ENCODE measurements at regions not wholly inside any gene's neighbourhood (a gene's known extent, or its start where the extent isn't known, plus 50 kb on each side); places are given as distances from the start of the nearest gene placed in this dataset.
A peak's percentile ranks its signal among the peaks of the same experiment; 100 is the strongest.

- intact Hi-C loops (cut with DNase I) = no loop called here
- Histone ChIP-seq H3K9me3 (no peaks in the 10 kb centered on the region), H3K4me3 (no peak overlapping the region), H3K27me3 (no peaks in the 10 kb centered on the region), H3K4me1 (peaks cover 4 to 13% (median 9%) of the 10 kb centered on the region in 3 donors), H3K27ac (no peak overlapping the region), H3K36me3 (no peaks in the 10 kb centered on the region)
- ATAC-seq = no peak
- DNase-seq = no peak
- no peak for TF ChIP-seq CTCF (IDR thresholded peaks at IDR 0.05)
- no peak for FAIRE-seq
- 97 to 100% methylated on average over 1 of the region's 1 CpG for WGBS, 2 donors
These were observed 65.7 kb upstream of the AMOTL1 start for GRCh38 chr11:94702481-94702880.

GRCh38 chr11:94705419-94705818 lies 62.7 kb upstream of the AMOTL1 start:
- TF ChIP-seq CTCF (IDR thresholded peaks at IDR 0.05) = no peak
- Histone ChIP-seq H3K27ac (peak overlapping the region; percentile 51 to 59 (median 56)), H3K4me3 (no peak overlapping the region), H3K36me3 (no peaks in the 10 kb centered on the region), H3K27me3 (no peaks in the 10 kb centered on the region), H3K9me3 (no peaks in the 10 kb centered on the region), H3K4me1 (peaks cover 8 to 13% (median 10%) of the 10 kb centered on the region in 3 donors)
- no peak for FAIRE-seq
- intact Hi-C loops (cut with DNase I) = no loop called here
- ATAC-seq = peak; percentile 92 to 99 (median 96)
- DNase-seq = peak; percentile 58 to 92 (median 81)

- H3K36me3 ChIP-seq = no peaks in the 10 kb centered on the region
- peak overlapping the region; percentile 51 to 59 (median 56) for H3K27ac ChIP-seq
- ATAC-seq = peak; percentile 19 to 58 (median 34)
- H3K27me3 ChIP-seq = no peaks in the 10 kb centered on the region
- peaks cover 8 to 13% (median 10%) of the 10 kb centered on the region in 3 donors for H3K4me1 ChIP-seq
- intact Hi-C loops (cut with DNase I) = no loop called here
- TF ChIP-seq CTCF (IDR thresholded peaks at IDR 0.05) = no peak
- no peak for FAIRE-seq
- no peak overlapping the region for H3K4me3 ChIP-seq
- 60 to 64% methylated on average over 6 of the region's 6 CpGs for WGBS, 2 donors
- no peaks in the 10 kb centered on the region for H3K9me3 ChIP-seq
- no peak for DNase-seq
These were observed 62.1 kb upstream of the AMOTL1 start for GRCh38 chr11:94705891-94706615.

GRCh38 chr11:94708176-94708575 lies 60.0 kb upstream of the AMOTL1 start:
- Histone ChIP-seq H3K4me3 (no peak overlapping the region), H3K9me3 (no peaks in the 10 kb centered on the region), H3K36me3 (no peaks in the 10 kb centered on the region), H3K27me3 (no peaks in the 10 kb centered on the region), H3K27ac (no peak overlapping the region), H3K4me1 (peaks cover 8 to 13% (median 10%) of the 10 kb centered on the region in 3 donors)
- FAIRE-seq = no peak
- DNase-seq = no peak
- intact Hi-C loops (cut with DNase I) = no loop called here
- 96 to 98% methylated on average over 4 of the region's 4 CpGs for WGBS, 2 donors
- ATAC-seq = no peak
- TF ChIP-seq CTCF (IDR thresholded peaks at IDR 0.05) = no peak

- no peak overlapping the region for H3K27ac ChIP-seq
These were observed 59.5 kb upstream of the AMOTL1 start for GRCh38 chr11:94708642-94709041.

More at GRCh38 chr11:94708642-94709041, 59.5 kb upstream of the AMOTL1 start:
- no peak for TF ChIP-seq CTCF (IDR thresholded peaks at IDR 0.05)
- Histone ChIP-seq H3K4me3 (no peak overlapping the region), H3K27me3 (no peaks in the 10 kb centered on the region), H3K4me1 (peaks cover 8 to 13% (median 10%) of the 10 kb centered on the region in 3 donors), H3K9me3 (no peaks in the 10 kb centered on the region), H3K36me3 (no peaks in the 10 kb centered on the region)
- FAIRE-seq (no peak), DNase-seq (no peak), ATAC-seq (peak in 3 of 4 donors; percentile 24 to 37 (median 32))
- intact Hi-C loops (cut with DNase I) = no loop called here
- WGBS, 2 donors = 24 to 35% methylated on average over 4 of the region's 4 CpGs

All from pancreas (tissue), 10 donors.